ENCODE measurements at regions not wholly inside any gene's neighbourhood (a gene's known extent, or its start where the extent isn't known, plus 50 kb on each side); places are given as distances from the start of the nearest gene placed in this dataset.

GRCh38 chr5:130740047-130740569, 424.9 kb downstream of the HINT1 start:
- DNase-seq (ENCODE audit: low read depth in 3 of 3, low spot score in 2 of 3) = no peak

- no peak for DNase-seq (ENCODE audit: low read depth in 3 of 3, low spot score in 2 of 3)
Observed at GRCh38 chr5:130731839-130732238, 433.2 kb downstream of the HINT1 start.

GRCh38 chr5:130729541-130729940, 435.5 kb downstream of the HINT1 start:
- DNase-seq (ENCODE audit: low read depth in 3 of 3, low spot score in 2 of 3) = no peak

GRCh38 chr5:130727830-130728229, 437.2 kb downstream of the HINT1 start:
- DNase-seq (ENCODE audit: low read depth in 3 of 3, low spot score in 2 of 3) = no peak

GRCh38 chr5:130724658-130725057, 440.4 kb downstream of the HINT1 start:
- no peak for DNase-seq (ENCODE audit: low read depth in 3 of 3, low spot score in 2 of 3)

- DNase-seq (ENCODE audit: low read depth in 3 of 3, low spot score in 2 of 3) = peak in 1 of 3 donors; percentile 33
Observed at GRCh38 chr5:130720355-130720754, 444.7 kb downstream of the HINT1 start.

- DNase-seq (ENCODE audit: low read depth in 3 of 3, low spot score in 2 of 3) = no peak
Observed at GRCh38 chr5:130715541-130715940, 449.5 kb downstream of the HINT1 start.

GRCh38 chr5:130714200-130714599, 450.9 kb downstream of the HINT1 start:
- DNase-seq (ENCODE audit: low read depth in 3 of 3, low spot score in 2 of 3) = no peak

- no peak for DNase-seq (ENCODE audit: low read depth in 3 of 3, low spot score in 2 of 3)
Observed at GRCh38 chr5:130712324-130712723, 452.7 kb downstream of the HINT1 start.

- DNase-seq (ENCODE audit: low read depth in 3 of 3, low spot score in 2 of 3) = no peak
Observed at GRCh38 chr5:130710596-130710995, 454.5 kb downstream of the HINT1 start.

- no peak for DNase-seq (ENCODE audit: low read depth in 3 of 3, low spot score in 2 of 3)
Observed at GRCh38 chr5:130708754-130709153, 456.3 kb downstream of the HINT1 start.

GRCh38 chr5:130706696-130707095, 458.4 kb downstream of the HINT1 start:
- DNase-seq (ENCODE audit: low read depth in 3 of 3, low spot score in 2 of 3) = no peak

- no peak for DNase-seq (ENCODE audit: low read depth in 3 of 3, low spot score in 2 of 3)
Observed at GRCh38 chr5:130705368-130705767, 459.7 kb downstream of the HINT1 start.

GRCh38 chr5:130693509-130693908, 471.5 kb downstream of the HINT1 start:
- DNase-seq (ENCODE audit: low read depth in 3 of 3, low spot score in 2 of 3) = no peak

GRCh38 chr5:130692770-130693169, 472.3 kb downstream of the HINT1 start:
- peak in 2 of 3 donors; percentile 2 to 12 for DNase-seq (ENCODE audit: low read depth in 3 of 3, low spot score in 2 of 3)

- no peak for DNase-seq (ENCODE audit: low read depth in 3 of 3, low spot score in 2 of 3)
Observed at GRCh38 chr5:130689831-130690230, 475.2 kb downstream of the HINT1 start.

GRCh38 chr5:130687085-130687733, 477.8 kb downstream of the HINT1 start:
- DNase-seq (ENCODE audit: low read depth in 3 of 3, low spot score in 2 of 3) = no peak

- DNase-seq (ENCODE audit: low read depth in 3 of 3, low spot score in 2 of 3) = no peak
Observed at GRCh38 chr5:130678637-130679036, 486.4 kb downstream of the HINT1 start.

- DNase-seq (ENCODE audit: low read depth in 3 of 3, low spot score in 2 of 3) = no peak
Observed at GRCh38 chr5:130666462-130666861, 498.6 kb downstream of the HINT1 start.

GRCh38 chr5:130652176-130652575, 512.9 kb downstream of the HINT1 start:
- no peak for DNase-seq (ENCODE audit: low read depth in 3 of 3, low spot score in 2 of 3)

GRCh38 chr5:130651440-130651839, 513.6 kb downstream of the HINT1 start:
- DNase-seq (ENCODE audit: low read depth in 3 of 3, low spot score in 2 of 3) = no peak

- no peak for DNase-seq (ENCODE audit: low read depth in 3 of 3, low spot score in 2 of 3)
Observed at GRCh38 chr5:130643321-130643720, 521.7 kb downstream of the HINT1 start.

- no peak for DNase-seq (ENCODE audit: low read depth in 3 of 3, low spot score in 2 of 3)
Observed at GRCh38 chr5:130642461-130642860, 522.6 kb downstream of the HINT1 start.

Measured in right renal cortex interstitium (tissue), 3 donors.